ENCODE measurements at regions not wholly inside any gene's neighbourhood (a gene's known extent, or its start where the extent isn't known, plus 50 kb on each side); places are given as distances from the start of the nearest gene placed in this dataset.

DNA sequence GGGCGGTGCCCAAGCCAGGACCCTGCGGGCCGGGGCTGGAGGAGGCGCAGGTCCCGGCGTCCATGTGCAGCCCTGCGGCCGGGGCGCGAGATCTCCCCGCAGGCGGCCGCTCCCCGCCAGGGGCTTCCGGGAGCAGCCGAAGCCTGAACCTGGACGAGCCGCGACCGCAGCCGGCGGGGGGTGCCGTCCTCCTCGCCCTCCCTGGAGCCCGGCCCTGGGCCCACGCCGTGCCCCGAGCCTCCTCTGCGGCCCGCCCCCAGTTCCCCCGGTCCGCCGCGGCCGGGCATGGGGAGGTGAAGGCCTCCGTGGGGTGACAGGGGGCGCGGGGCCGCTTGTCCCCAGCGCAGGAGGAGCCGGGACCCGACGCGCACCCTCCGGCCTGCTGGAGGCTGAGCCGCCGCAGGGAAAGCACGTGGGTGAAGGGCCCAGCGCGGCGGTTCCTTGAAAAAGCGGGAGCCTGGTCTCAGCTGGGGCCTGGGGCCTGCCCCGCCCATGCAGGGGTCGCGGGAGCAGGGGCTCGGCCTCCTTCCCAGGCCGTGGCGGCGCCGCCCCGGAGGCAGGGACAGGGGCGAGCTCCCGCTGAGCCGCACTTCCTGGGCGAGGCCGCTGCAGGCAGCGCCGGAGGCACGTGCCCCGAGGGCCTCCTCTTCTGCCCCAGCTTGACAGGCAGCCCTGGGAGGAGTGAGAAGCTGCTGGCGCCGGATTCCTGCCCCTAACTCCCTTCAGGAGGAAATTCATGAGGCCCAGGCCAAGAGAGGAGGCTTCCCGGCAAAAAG lies 55.6 kb upstream of the PPP2R5C start:
- Histone ChIP-seq H3K4me1 (ENCODE audit: control insufficient read depth, insufficient read depth, low read length) (peaks cover 14% of the 10 kb centered on the region), H4K20me1 (ENCODE audit: control insufficient read depth, insufficient read depth) (no peaks in the 10 kb centered on the region), H3K4me3 (0 out of 2 replicates have a peak overlapping the region, but pooled peaks have one; percentile 41), H3K27ac (ENCODE audit: control insufficient read depth, insufficient read depth) (no peak overlapping the region), H3K4me2 (ENCODE audit: control insufficient read depth, insufficient read depth) (peak overlapping the region; percentile 70), H3K27me3 (replicated peaks in 1 of 2; ENCODE audit: control insufficient read depth in 2 of 2, insufficient read depth in 2 of 2, low read length in 1 of 2) (no peaks in the 10 kb centered on the region; a peak in 2 of 4 replicates), H3K9me3 (replicated peaks; ENCODE audit: control insufficient read depth, insufficient read depth, low read length) (no peaks in the 10 kb centered on the region), H3K9ac (ENCODE audit: control insufficient read depth, insufficient read depth, low read length) (no peak overlapping the region; the same call in 1 of the 2 replicates), H2AFZ (ENCODE audit: control insufficient read depth, low read depth, low read length) (peak overlapping the region; percentile 75), H3K79me2 (ENCODE audit: control insufficient read depth, insufficient read depth, low read length) (no peaks in the 10 kb centered on the region), H3K36me3 (ENCODE audit: control insufficient read depth in 2 of 2, insufficient read depth in 2 of 2, low read length in 1 of 2) (no peaks in the 10 kb centered on the region)
- peak; percentile 52 for FAIRE-seq
- BruUV-seq (replicated peaks): no TSS peak
- 10% methylated on average over 29 of the region's 73 CpGs for WGBS (ENCODE audit: insufficient coverage, insufficient replicate concordance, low lambda C conversion rate, missing lambda C conversion rate)
- POLR2A ChIA-PET: no interaction called here
- RAD21 ChIA-PET (ENCODE audit: unreplicated experiment): interaction anchor here (1.5 to 3.6 kb wide), 3 partner anchors 65 to 392 kb away, joined by 7 to 17 read pairs (median 10); no protein-coding TSS in a partner anchor
- no peak for DNase-seq (ENCODE audit: low read depth, low spot score)
- in situ Hi-C loops (cut with MboI): no loop called here
- SMC1A ChIA-PET (ENCODE audit: uncharacterized antibody, unreplicated experiment): interaction anchor here (0.8 to 2.1 kb wide), 2 partner anchors 138 to 321 kb away, joined by 3 to 20 read pairs; no protein-coding TSS in a partner anchor
- peak; percentile 44 for ATAC-seq
- intact Hi-C loops (cut with micrococcal nuclease; ENCODE audit: unreplicated experiment): loop anchor here (2.0 to 10.0 kb wide), 4 partner anchors 65 to 609 kb away; partner anchors contain the start of gene ZNF839
- TF ChIP-seq POLR2A (IDR thresholded peaks at IDR 0.05; ENCODE audit: low read depth, low read length) (peak; percentile 47), RBBP5 (conservative IDR thresholded peaks at IDR 0.05) (no peak), SUZ12 (IDR thresholded peaks at IDR 0.05; ENCODE audit: unreplicated experiment) (peak; percentile 57), IKZF1 (conservative IDR thresholded peaks at IDR 0.05) (0 out of 2 replicates have a peak, but pooled peaks have one; percentile 13), BHLHE40 (IDR thresholded peaks at IDR 0.05; ENCODE audit: borderline replicate concordance in 1 of 2, low read depth in 2 of 2, low read length in 1 of 2) (peak; percentile 72 to 86), ZNF274 (IDR thresholded peaks at IDR 0.05; ENCODE audit: insufficient read depth, insufficient read length) (no peak), SIX5 (IDR thresholded peaks at IDR 0.05; ENCODE audit: low read depth, low read length, severe bottlenecking) (no peak)
- TF ChIP-seq, protein P1, sequence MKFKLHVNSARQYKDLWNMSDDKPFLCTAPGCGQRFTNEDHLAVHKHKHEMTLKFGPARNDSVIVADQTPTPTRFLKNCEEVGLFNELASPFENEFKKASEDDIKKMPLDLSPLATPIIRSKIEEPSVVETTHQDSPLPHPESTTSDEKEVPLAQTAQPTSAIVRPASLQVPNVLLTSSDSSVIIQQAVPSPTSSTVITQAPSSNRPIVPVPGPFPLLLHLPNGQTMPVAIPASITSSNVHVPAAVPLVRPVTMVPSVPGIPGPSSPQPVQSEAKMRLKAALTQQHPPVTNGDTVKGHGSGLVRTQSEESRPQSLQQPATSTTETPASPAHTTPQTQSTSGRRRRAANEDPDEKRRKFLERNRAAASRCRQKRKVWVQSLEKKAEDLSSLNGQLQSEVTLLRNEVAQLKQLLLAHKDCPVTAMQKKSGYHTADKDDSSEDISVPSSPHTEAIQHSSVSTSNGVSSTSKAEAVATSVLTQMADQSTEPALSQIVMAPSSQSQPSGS (IDR thresholded peaks at IDR 0.05; ENCODE audit: low read length): no peak
- TF ChIP-seq, protein P2, sequence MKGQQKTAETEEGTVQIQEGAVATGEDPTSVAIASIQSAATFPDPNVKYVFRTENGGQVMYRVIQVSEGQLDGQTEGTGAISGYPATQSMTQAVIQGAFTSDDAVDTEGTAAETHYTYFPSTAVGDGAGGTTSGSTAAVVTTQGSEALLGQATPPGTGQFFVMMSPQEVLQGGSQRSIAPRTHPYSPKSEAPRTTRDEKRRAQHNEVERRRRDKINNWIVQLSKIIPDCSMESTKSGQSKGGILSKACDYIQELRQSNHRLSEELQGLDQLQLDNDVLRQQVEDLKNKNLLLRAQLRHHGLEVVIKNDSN (IDR thresholded peaks at IDR 0.05; ENCODE audit: borderline replicate concordance, extremely low read length, insufficient read depth, low read depth, low read length): peak; percentile 74
- CTCF ChIA-PET: interaction anchor here (1.0 to 3.2 kb wide), 6 partner anchors 62 to 286 kb away, joined by 4 to 19 read pairs (median 9); no protein-coding TSS in a partner anchor

Measured in GM12878 (cell line).